ENCODE measurements at regions not wholly inside any gene's neighbourhood (a gene's known extent, or its start where the extent isn't known, plus 50 kb on each side); places are given as distances from the start of the nearest gene placed in this dataset.

GRCh38 chr15:87562203-87562602, 694.3 kb downstream of the NTRK3 start:
- Histone ChIP-seq H3K4me3 (no peak overlapping the region), H3K4me1 (no peaks in the 10 kb centered on the region), H3K27me3 (no peaks in the 10 kb centered on the region), H3K9me3 (no peaks in the 10 kb centered on the region), H3K36me3 (no peaks in the 10 kb centered on the region), H3K27ac (no peak overlapping the region)
- TF ChIP-seq CTCF (IDR thresholded peaks at IDR 0.05 in 4 of 5, conservative IDR thresholded peaks at IDR 0.05 in 1 of 5), result no peak
- no peak for DNase-seq
- intact Hi-C loops (cut with DNase I; ENCODE audit: low total_unique reads) (no loop called here), in situ Hi-C loops (cut with MboI; ENCODE audit: low sequenced_read_pairs in 4 of 4) (no loop called here)
- ATAC-seq, result no peak

GRCh38 chr15:87561641-87562040, 694.9 kb downstream of the NTRK3 start:
- Histone ChIP-seq H3K4me1 (no peaks in the 10 kb centered on the region), H3K27ac (no peak overlapping the region), H3K4me3 (no peak overlapping the region), H3K9me3 (no peaks in the 10 kb centered on the region), H3K27me3 (no peaks in the 10 kb centered on the region), H3K36me3 (no peaks in the 10 kb centered on the region)
- TF ChIP-seq POLR2A (IDR thresholded peaks at IDR 0.05) (no peak), CTCF (IDR thresholded peaks at IDR 0.05 in 4 of 5, conservative IDR thresholded peaks at IDR 0.05 in 1 of 5) (no peak)
- no peak for DNase-seq
- intact Hi-C loops (cut with DNase I; ENCODE audit: low total_unique reads) (no loop called here), in situ Hi-C loops (cut with MboI; ENCODE audit: low sequenced_read_pairs in 4 of 4) (no loop called here)
- no peak for ATAC-seq

- no peak for ATAC-seq
- in situ Hi-C loops (cut with MboI; ENCODE audit: low sequenced_read_pairs in 4 of 4) (no loop called here), intact Hi-C loops (cut with DNase I; ENCODE audit: low total_unique reads) (no loop called here)
- Histone ChIP-seq H3K9me3 (no peaks in the 10 kb centered on the region), H3K4me1 (no peaks in the 10 kb centered on the region), H3K27ac (no peak overlapping the region), H3K27me3 (no peaks in the 10 kb centered on the region), H3K36me3 (no peaks in the 10 kb centered on the region), H3K4me3 (no peak overlapping the region)
- DNase-seq, result no peak
- no peak for TF ChIP-seq POLR2A (IDR thresholded peaks at IDR 0.05)
- TF ChIP-seq CTCF (IDR thresholded peaks at IDR 0.05 in 4 of 5, conservative IDR thresholded peaks at IDR 0.05 in 1 of 5), result no peak
Observed at GRCh38 chr15:87557881-87558280, 698.7 kb downstream of the NTRK3 start.

GRCh38 chr15:87556886-87557285, 699.7 kb downstream of the NTRK3 start:
- Histone ChIP-seq H3K4me1 (no peaks in the 10 kb centered on the region), H3K27me3 (no peaks in the 10 kb centered on the region), H3K9me3 (no peaks in the 10 kb centered on the region), H3K36me3 (no peaks in the 10 kb centered on the region), H3K4me3 (no peak overlapping the region), H3K27ac (no peak overlapping the region)
- intact Hi-C loops (cut with DNase I; ENCODE audit: low total_unique reads), result no loop called here
- no peak for DNase-seq
- TF ChIP-seq POLR2A (IDR thresholded peaks at IDR 0.05) (no peak), CTCF (IDR thresholded peaks at IDR 0.05 in 4 of 5, conservative IDR thresholded peaks at IDR 0.05 in 1 of 5) (no peak)
- no peak for ATAC-seq
- in situ Hi-C loops (cut with MboI; ENCODE audit: low sequenced_read_pairs in 4 of 4), result no loop called here

GRCh38 chr15:87549860-87550259, 706.7 kb downstream of the NTRK3 start:
- ATAC-seq, result no peak
- no peak for TF ChIP-seq POLR2A (IDR thresholded peaks at IDR 0.05)
- no peak for TF ChIP-seq CTCF (IDR thresholded peaks at IDR 0.05 in 4 of 5, conservative IDR thresholded peaks at IDR 0.05 in 1 of 5)
- H3K36me3 ChIP-seq, result no peaks in the 10 kb centered on the region
- no peaks in the 10 kb centered on the region for H3K27me3 ChIP-seq
- intact Hi-C loops (cut with DNase I; ENCODE audit: low total_unique reads) (no loop called here), in situ Hi-C loops (cut with MboI; ENCODE audit: low sequenced_read_pairs in 4 of 4) (loop anchor here in 1 of 4 donors (25.0 kb wide), 1 partner anchor 113 kb away; no protein-coding TSS in a partner anchor)
- DNase-seq, result no peak
- no peak overlapping the region for H3K27ac ChIP-seq
- no peak overlapping the region for H3K4me3 ChIP-seq
- H3K9me3 ChIP-seq, result no peaks in the 10 kb centered on the region
- peaks cover 0 to 8% of the 10 kb centered on the region in 2 donors for H3K4me1 ChIP-seq
